ENCODE measurements at regions not wholly inside any gene's neighbourhood (a gene's known extent, or its start where the extent isn't known, plus 50 kb on each side); places are given as distances from the start of the nearest gene placed in this dataset.

- DNase-seq: no peak
Measured at GRCh38 chr22:20654343-20655208, 119.3 kb upstream of the SERPIND1 start.

GRCh38 chr22:20655623-20656022 is 118.3 kb upstream of the SERPIND1 start:
- no peak for DNase-seq

GRCh38 chr22:20656516-20656901 is 117.4 kb upstream of the SERPIND1 start:
- no peak for DNase-seq

GRCh38 chr22:20656902-20657836 is 116.7 kb upstream of the SERPIND1 start:
- peak; percentile 8 for DNase-seq

Data from fibroblast of skin of right quadriceps (primary cell).